ENCODE measurements at regions not wholly inside any gene's neighbourhood (a gene's known extent, or its start where the extent isn't known, plus 50 kb on each side); places are given as distances from the start of the nearest gene placed in this dataset.

DNA sequence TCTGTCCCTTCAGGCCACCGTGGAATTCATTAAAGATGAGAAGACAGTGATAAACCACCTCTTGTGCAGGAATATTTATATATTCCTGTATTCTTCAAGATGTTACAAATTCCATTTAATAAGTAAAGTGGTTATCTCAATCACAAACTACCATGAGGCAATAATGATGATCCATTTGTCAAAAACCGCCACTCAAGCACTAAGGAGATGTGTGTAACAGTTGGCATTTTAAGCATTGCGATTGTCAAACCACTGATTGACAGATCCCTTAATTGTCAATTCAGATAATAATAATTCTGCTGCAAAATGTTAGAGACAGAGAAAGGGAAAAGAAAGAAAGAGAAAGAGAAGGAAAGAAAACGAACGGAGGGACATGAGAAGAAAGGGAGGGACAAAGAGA lies 476.1 kb upstream of the RBFOX1 start:
- TF ChIP-seq POLR2A (IDR thresholded peaks at IDR 0.05; ENCODE audit: extremely low read depth, insufficient read length): no peak
- TF ChIP-seq, protein P1, sequence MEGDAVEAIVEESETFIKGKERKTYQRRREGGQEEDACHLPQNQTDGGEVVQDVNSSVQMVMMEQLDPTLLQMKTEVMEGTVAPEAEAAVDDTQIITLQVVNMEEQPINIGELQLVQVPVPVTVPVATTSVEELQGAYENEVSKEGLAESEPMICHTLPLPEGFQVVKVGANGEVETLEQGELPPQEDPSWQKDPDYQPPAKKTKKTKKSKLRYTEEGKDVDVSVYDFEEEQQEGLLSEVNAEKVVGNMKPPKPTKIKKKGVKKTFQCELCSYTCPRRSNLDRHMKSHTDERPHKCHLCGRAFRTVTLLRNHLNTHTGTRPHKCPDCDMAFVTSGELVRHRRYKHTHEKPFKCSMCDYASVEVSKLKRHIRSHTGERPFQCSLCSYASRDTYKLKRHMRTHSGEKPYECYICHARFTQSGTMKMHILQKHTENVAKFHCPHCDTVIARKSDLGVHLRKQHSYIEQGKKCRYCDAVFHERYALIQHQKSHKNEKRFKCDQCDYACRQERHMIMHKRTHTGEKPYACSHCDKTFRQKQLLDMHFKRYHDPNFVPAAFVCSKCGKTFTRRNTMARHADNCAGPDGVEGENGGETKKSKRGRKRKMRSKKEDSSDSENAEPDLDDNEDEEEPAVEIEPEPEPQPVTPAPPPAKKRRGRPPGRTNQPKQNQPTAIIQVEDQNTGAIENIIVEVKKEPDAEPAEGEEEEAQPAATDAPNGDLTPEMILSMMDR (IDR thresholded peaks at IDR 0.05; ENCODE audit: low read depth, low read length): no peak
- TF ChIP-seq, protein P2, sequence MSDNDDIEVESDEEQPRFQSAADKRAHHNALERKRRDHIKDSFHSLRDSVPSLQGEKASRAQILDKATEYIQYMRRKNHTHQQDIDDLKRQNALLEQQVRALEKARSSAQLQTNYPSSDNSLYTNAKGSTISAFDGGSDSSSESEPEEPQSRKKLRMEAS (IDR thresholded peaks at IDR 0.05; ENCODE audit: low read depth, low read length): no peak
